ENCODE measurements at regions not wholly inside any gene's neighbourhood (a gene's known extent, or its start where the extent isn't known, plus 50 kb on each side); places are given as distances from the start of the nearest gene placed in this dataset.

DNA sequence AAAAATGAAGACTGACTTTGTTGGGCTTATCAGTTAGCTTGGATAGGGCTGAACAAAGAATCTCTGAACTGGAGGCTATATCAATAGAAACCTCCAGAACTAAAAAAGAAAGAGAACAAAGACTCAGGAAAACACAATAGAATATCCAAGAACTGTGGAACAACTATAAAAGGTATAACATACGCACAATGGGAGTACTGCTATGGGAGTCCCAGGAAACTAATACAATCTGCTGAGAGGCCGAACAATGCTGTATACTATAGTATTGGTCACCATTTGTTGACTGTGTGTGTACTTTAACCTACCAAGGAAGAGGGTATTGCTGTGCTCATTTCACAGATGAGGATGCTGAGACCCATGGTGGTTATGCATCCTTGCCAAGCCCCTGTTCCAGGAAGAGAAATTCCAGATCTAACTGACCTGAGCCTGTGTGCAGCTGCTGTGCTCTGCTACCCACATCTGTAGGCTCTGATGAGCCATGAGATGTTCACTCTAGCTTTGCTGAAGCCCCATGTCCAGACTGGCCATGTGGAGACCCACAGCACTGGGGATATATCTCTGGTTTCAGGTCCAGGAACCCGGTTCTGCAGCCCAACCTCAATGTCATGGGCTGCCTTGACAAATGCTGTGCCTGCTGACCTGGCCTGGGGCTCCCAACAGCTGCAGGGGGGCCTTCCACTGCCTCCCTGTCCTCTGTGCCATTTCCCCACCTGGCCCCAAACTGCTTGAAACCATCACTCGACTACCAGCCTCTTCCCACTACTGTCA lies 254.3 kb upstream of the TNRC6C start:
- ChIA-PET POLR2A (no interaction called here), CTCF (no interaction called here)
- no peak overlapping the region for H3K4me3 Mint-ChIP-seq
- H3K27me3 Mint-ChIP-seq (ENCODE audit: low read depth) = peaks cover 25% of the 10 kb centered on the region
- H3K4me1 Mint-ChIP-seq = peaks cover 14% of the 10 kb centered on the region
- ATAC-seq (no peak), DNase-seq (ENCODE audit: low spot score) (no peak)
- peaks cover 66% of the 10 kb centered on the region for H3K9me3 Mint-ChIP-seq
- peaks cover 57% of the 10 kb centered on the region for H3K36me3 Mint-ChIP-seq
- TF ChIP-seq ELF4 (CRISPR knock-in tag; IDR thresholded peaks at IDR 0.05; ENCODE audit: low read depth) (no peak), GTF2I (CRISPR knock-in tag; conservative IDR thresholded peaks at IDR 0.05) (no peak), ATF1 (CRISPR knock-in tag; IDR thresholded peaks at IDR 0.05) (no peak), ZNF121 (CRISPR knock-in tag; IDR thresholded peaks at IDR 0.05) (no peak)
- TF ChIP-seq, protein P1, sequence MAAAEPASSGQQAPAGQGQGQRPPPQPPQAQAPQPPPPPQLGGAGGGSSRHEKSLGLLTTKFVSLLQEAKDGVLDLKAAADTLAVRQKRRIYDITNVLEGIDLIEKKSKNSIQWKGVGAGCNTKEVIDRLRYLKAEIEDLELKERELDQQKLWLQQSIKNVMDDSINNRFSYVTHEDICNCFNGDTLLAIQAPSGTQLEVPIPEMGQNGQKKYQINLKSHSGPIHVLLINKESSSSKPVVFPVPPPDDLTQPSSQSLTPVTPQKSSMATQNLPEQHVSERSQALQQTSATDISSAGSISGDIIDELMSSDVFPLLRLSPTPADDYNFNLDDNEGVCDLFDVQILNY (CRISPR knock-in tag; IDR thresholded peaks at IDR 0.05) = no peak
- TF ChIP-seq, protein P2, sequence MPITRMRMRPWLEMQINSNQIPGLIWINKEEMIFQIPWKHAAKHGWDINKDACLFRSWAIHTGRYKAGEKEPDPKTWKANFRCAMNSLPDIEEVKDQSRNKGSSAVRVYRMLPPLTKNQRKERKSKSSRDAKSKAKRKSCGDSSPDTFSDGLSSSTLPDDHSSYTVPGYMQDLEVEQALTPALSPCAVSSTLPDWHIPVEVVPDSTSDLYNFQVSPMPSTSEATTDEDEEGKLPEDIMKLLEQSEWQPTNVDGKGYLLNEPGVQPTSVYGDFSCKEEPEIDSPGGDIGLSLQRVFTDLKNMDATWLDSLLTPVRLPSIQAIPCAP (CRISPR knock-in tag; IDR thresholded peaks at IDR 0.05) = no peak
- no peak overlapping the region for H3K27ac Mint-ChIP-seq

DNA sequence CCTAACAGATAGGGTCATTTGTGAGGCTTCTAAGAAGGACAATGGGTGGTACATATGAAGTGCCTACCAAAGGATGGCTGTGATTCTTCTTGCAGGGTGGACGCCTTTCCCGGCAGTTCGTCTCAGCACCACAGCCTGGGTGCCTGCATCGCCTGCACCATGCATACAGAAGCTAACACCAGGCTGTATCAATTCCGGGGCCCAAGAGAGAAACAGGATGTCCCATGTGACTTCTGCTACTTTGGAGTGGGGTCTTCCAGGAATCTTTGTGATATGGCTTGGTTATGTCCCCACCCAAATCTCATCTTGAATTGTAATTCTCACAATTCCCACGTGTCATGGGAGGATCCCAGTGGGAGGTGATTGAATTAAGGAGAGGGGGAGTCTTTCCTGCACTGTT lies 251.6 kb upstream of the TNRC6C start:
- peaks cover 53% of the 10 kb centered on the region for H3K36me3 Mint-ChIP-seq
- no peak overlapping the region for H3K27ac Mint-ChIP-seq
- H3K4me3 Mint-ChIP-seq = no peak overlapping the region
- ChIA-PET CTCF (no interaction called here), POLR2A (no interaction called here)
- no peak for ATAC-seq
- peaks cover 61% of the 10 kb centered on the region for H3K9me3 Mint-ChIP-seq
- peaks cover 34% of the 10 kb centered on the region for H3K27me3 Mint-ChIP-seq (ENCODE audit: low read depth)
- H3K4me1 Mint-ChIP-seq = peaks cover 24% of the 10 kb centered on the region
- no peak for DNase-seq (ENCODE audit: low spot score)
- TF ChIP-seq ELF4 (CRISPR knock-in tag; IDR thresholded peaks at IDR 0.05; ENCODE audit: low read depth) (no peak), ZNF423 (CRISPR knock-in tag; IDR thresholded peaks at IDR 0.05) (no peak), IRF2 (CRISPR knock-in tag; IDR thresholded peaks at IDR 0.05; ENCODE audit: borderline replicate concordance, low read depth) (no peak), ETV6 (CRISPR knock-in tag; IDR thresholded peaks at IDR 0.05) (no peak), FOXK1 (CRISPR knock-in tag; IDR thresholded peaks at IDR 0.05) (no peak), SMAD4 (CRISPR knock-in tag; IDR thresholded peaks at IDR 0.05) (no peak), CREM (CRISPR knock-in tag; IDR thresholded peaks at IDR 0.05) (no peak), CREB1 (CRISPR knock-in tag; IDR thresholded peaks at IDR 0.05) (no peak), MXD4 (CRISPR knock-in tag; IDR thresholded peaks at IDR 0.05; ENCODE audit: borderline replicate concordance) (no peak), JUN (CRISPR knock-in tag; IDR thresholded peaks at IDR 0.05) (no peak)
- TF ChIP-seq, protein P3, sequence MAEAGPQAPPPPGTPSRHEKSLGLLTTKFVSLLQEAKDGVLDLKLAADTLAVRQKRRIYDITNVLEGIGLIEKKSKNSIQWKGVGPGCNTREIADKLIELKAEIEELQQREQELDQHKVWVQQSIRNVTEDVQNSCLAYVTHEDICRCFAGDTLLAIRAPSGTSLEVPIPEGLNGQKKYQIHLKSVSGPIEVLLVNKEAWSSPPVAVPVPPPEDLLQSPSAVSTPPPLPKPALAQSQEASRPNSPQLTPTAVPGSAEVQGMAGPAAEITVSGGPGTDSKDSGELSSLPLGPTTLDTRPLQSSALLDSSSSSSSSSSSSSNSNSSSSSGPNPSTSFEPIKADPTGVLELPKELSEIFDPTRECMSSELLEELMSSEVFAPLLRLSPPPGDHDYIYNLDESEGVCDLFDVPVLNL (CRISPR knock-in tag; IDR thresholded peaks at IDR 0.05; ENCODE audit: borderline replicate concordance, low read depth) = no peak
- TF ChIP-seq, protein P4, sequence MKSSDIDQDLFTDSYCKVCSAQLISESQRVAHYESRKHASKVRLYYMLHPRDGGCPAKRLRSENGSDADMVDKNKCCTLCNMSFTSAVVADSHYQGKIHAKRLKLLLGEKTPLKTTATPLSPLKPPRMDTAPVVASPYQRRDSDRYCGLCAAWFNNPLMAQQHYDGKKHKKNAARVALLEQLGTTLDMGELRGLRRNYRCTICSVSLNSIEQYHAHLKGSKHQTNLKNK (CRISPR knock-in tag; IDR thresholded peaks at IDR 0.05) = no peak
- TF ChIP-seq, protein P5, sequence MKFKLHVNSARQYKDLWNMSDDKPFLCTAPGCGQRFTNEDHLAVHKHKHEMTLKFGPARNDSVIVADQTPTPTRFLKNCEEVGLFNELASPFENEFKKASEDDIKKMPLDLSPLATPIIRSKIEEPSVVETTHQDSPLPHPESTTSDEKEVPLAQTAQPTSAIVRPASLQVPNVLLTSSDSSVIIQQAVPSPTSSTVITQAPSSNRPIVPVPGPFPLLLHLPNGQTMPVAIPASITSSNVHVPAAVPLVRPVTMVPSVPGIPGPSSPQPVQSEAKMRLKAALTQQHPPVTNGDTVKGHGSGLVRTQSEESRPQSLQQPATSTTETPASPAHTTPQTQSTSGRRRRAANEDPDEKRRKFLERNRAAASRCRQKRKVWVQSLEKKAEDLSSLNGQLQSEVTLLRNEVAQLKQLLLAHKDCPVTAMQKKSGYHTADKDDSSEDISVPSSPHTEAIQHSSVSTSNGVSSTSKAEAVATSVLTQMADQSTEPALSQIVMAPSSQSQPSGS (CRISPR knock-in tag; IDR thresholded peaks at IDR 0.05; ENCODE audit: borderline replicate concordance, low read depth) = no peak
- TF ChIP-seq, protein P6, sequence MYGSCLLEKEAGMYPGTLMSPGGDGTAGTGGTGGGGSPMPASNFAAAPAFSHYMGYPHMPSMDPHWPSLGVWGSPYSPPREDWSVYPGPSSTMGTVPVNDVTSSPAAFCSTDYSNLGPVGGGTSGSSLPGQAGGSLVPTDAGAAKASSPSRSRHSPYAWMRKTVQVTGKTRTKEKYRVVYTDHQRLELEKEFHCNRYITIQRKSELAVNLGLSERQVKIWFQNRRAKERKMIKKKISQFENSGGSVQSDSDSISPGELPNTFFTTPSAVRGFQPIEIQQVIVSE (CRISPR knock-in tag; IDR thresholded peaks at IDR 0.05; ENCODE audit: borderline replicate concordance) = no peak
- TF ChIP-seq, protein P7, sequence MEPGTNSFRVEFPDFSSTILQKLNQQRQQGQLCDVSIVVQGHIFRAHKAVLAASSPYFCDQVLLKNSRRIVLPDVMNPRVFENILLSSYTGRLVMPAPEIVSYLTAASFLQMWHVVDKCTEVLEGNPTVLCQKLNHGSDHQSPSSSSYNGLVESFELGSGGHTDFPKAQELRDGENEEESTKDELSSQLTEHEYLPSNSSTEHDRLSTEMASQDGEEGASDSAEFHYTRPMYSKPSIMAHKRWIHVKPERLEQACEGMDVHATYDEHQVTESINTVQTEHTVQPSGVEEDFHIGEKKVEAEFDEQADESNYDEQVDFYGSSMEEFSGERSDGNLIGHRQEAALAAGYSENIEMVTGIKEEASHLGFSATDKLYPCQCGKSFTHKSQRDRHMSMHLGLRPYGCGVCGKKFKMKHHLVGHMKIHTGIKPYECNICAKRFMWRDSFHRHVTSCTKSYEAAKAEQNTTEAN (CRISPR knock-in tag; IDR thresholded peaks at IDR 0.05) = no peak
- TF ChIP-seq, protein P8, sequence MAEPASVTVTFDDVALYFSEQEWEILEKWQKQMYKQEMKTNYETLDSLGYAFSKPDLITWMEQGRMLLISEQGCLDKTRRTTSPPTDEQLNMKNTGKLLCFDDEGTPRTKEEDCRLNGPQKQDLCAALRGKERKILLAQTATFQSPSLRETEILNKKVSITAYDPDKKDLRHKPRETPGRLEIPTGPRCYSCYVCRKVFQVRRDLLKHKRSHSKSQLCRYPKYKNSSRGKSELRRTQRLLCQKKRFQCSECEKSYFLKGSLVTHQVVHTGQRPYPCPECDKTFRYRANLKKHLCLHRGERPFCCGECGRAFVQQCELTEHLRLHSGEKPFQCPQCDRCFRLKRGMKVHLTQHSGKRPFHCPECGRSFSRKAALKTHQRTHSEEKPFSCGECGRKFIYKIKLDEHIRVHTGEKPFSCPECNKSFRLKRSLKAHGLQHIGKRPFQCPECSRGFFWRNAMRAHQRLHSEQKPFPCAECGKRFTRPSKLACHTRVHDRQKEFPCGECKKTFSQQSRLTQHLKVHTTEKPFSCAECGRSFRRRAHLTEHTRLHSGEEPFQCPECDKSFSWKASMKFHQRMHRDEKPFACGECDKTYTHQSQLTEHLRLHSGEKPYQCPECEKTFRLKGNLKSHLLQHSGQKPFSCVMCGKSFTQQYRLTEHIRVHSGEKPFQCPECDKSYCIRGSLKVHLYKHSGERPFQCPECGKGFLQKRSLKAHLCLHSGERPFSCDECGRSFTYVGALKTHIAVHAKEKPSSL (CRISPR knock-in tag; conservative IDR thresholded peaks at IDR 0.05) = no peak
- TF ChIP-seq, protein P9, sequence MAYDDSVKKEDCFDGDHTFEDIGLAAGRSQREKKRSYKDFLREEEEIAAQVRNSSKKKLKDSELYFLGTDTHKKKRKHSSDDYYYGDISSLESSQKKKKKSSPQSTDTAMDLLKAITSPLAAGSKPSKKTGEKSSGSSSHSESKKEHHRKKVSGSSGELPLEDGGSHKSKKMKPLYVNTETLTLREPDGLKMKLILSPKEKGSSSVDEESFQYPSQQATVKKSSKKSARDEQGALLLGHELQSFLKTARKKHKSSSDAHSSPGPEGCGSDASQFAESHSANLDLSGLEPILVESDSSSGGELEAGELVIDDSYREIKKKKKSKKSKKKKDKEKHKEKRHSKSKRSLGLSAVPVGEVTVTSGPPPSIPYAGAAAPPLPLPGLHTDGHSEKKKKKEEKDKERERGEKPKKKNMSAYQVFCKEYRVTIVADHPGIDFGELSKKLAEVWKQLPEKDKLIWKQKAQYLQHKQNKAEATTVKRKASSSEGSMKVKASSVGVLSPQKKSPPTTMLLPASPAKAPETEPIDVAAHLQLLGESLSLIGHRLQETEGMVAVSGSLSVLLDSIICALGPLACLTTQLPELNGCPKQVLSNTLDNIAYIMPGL (CRISPR knock-in tag; IDR thresholded peaks at IDR 0.05) = no peak

Measured in WTC11 (cell line).